GM12878 (cell line): ENCODE measurements at regions not wholly inside any gene's neighbourhood (a gene's known extent, or its start where the extent isn't known, plus 50 kb on each side); places are given as distances from the start of the nearest gene placed in this dataset.
A peak's percentile ranks its signal among the peaks of the same experiment; 100 is the strongest.

Source experiments
- BCL11A ChIP-seq: IDR thresholded peaks from 2 replicates; pipeline ENCODE4 v1.6.1; 2011; ENCODE audit warnings: low read depth, low read length
- BHLHE40 ChIP-seq, 2 experiments: fragments of 450-650 bp in 1 of 2; IDR thresholded peaks; 2 replicates each; pipeline ENCODE4 v1.6.1; 2011 to 2017; ENCODE audit warnings: low read depth in 2 of 2, borderline replicate concordance in 1 of 2, improper control_type of control experiment in 1 of 2, low read length in 1 of 2, mild to moderate bottlenecking in 1 of 2
- CEBPB ChIP-seq, 2 experiments: fragments of 150-350 bp in 1 of 2; IDR thresholded peaks; 2 replicates each; pipeline ENCODE4 v1.6.1; 2012 to 2014; ENCODE audit warnings: low read depth in 2 of 2, low read length in 2 of 2, borderline replicate concordance in 1 of 2, inconsistent platforms in 1 of 2
- MEF2A ChIP-seq: IDR thresholded peaks from 2 replicates; pipeline ENCODE4 v1.6.1; 2011; ENCODE audit warnings: low read depth, mild to moderate bottlenecking, low read length, moderate library complexity; ENCODE audit not compliant: insufficient read depth
- MEF2B ChIP-seq: fragments of 450-650 bp; IDR thresholded peaks from 2 replicates; pipeline ENCODE4 v1.6.1; 2018; ENCODE audit warnings: mild to moderate bottlenecking, moderate library complexity; ENCODE audit not compliant: partially characterized antibody, poor library complexity, severe bottlenecking
- TAF1 ChIP-seq: IDR thresholded peaks from 2 replicates; pipeline ENCODE4 v1.6.1; 2011; ENCODE audit warnings: mild to moderate bottlenecking, low read depth, low read length, borderline replicate concordance
- YY1 ChIP-seq: IDR thresholded peaks from 2 replicates; pipeline ENCODE4 v1.6.1; 2011; ENCODE audit warnings: low read depth, mild to moderate bottlenecking, low read length
- TF ChIP-seq, protein P1 (sequence below), 3 experiments: IDR thresholded peaks in 2 of 3; conservative IDR thresholded peaks in 1 of 3; 2 replicates each; pipeline ENCODE4 v1.5.1; 2011; ENCODE audit warnings: low read depth in 3 of 3, low read length in 3 of 3, mild to moderate bottlenecking in 3 of 3, control low read depth in 2 of 3, moderate library complexity in 2 of 3, inconsistent platforms in 1 of 3, mixed read lengths in 1 of 3; ENCODE audit not compliant: control insufficient read depth in 2 of 3, insufficient read depth in 1 of 3; ENCODE audit errors: extremely low read depth in 1 of 3
- TF ChIP-seq, protein P2 (sequence below): fragments of 150-350 bp; IDR thresholded peaks from 2 replicates; pipeline ENCODE4 v1.6.1; 2016; ENCODE audit warnings: low read depth, low read length
- TF ChIP-seq, protein P3 (sequence below): fragments of 450-650 bp; IDR thresholded peaks from 2 replicates; pipeline ENCODE4 v1.6.1; 2017; ENCODE audit warnings: mild to moderate bottlenecking, low read depth, inconsistent platforms; ENCODE audit not compliant: poor library complexity, severe bottlenecking
- TF ChIP-seq, protein P4 (sequence below): IDR thresholded peaks from 2 replicates; pipeline ENCODE4 v1.6.1; 2011; ENCODE audit warnings: borderline replicate concordance, low read depth, mild to moderate bottlenecking, moderate library complexity, mixed read lengths, low read length; ENCODE audit not compliant: insufficient read depth; ENCODE audit errors: extremely low read length
- TF ChIP-seq, protein P5 (sequence below): fragments of 450-650 bp; formaldehyde crosslinking; IDR thresholded peaks from 2 replicates; pipeline ENCODE4 v1.4.0; 2020; ENCODE audit warnings: mild to moderate bottlenecking, moderate library complexity
- TF ChIP-seq, protein P6 (sequence below): IDR thresholded peaks from 2 replicates; pipeline ENCODE4 v1.6.1; 2012; ENCODE audit warnings: mild to moderate bottlenecking, low read depth, low read length

DNA sequence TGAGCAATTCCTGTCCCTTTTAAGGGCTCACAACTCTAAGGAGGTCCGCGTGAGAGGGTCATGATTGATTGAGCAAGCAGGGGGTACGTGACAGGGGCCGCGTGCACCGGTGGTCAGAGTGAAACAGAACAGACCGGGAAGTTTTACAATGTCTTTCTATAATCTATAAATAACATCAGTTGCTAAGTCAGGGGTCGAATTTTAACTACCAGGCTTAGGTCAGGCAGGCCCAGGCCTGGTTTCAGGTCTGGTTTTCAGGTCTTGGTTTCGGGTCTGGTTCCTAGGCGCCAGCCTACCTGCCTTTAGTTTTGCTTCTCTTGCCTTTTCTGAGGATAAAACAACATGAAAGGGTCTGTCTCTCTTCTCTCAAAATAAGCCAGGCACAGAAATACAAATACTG lies 476.0 kb upstream of the CAMK1G start:
- TF ChIP-seq TAF1 (no peak), CEBPB (IDR thresholded peaks at IDR 0.05; ENCODE audit: borderline replicate concordance in 1 of 2, low read depth in 2 of 2, low read length in 2 of 2) (no peak), MEF2A (peak; percentile 87), BCL11A (no peak), MEF2B (no peak), BHLHE40 (IDR thresholded peaks at IDR 0.05; ENCODE audit: borderline replicate concordance in 1 of 2, low read depth in 2 of 2, low read length in 1 of 2) (0 out of 4 replicates have a peak, but pooled peaks of 1 of the 2 experiments have one; percentile 37), YY1 (no peak)
- TF ChIP-seq, protein P1, sequence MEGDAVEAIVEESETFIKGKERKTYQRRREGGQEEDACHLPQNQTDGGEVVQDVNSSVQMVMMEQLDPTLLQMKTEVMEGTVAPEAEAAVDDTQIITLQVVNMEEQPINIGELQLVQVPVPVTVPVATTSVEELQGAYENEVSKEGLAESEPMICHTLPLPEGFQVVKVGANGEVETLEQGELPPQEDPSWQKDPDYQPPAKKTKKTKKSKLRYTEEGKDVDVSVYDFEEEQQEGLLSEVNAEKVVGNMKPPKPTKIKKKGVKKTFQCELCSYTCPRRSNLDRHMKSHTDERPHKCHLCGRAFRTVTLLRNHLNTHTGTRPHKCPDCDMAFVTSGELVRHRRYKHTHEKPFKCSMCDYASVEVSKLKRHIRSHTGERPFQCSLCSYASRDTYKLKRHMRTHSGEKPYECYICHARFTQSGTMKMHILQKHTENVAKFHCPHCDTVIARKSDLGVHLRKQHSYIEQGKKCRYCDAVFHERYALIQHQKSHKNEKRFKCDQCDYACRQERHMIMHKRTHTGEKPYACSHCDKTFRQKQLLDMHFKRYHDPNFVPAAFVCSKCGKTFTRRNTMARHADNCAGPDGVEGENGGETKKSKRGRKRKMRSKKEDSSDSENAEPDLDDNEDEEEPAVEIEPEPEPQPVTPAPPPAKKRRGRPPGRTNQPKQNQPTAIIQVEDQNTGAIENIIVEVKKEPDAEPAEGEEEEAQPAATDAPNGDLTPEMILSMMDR (IDR thresholded peaks at IDR 0.05 in 2 of 3, conservative IDR thresholded peaks at IDR 0.05 in 1 of 3; ENCODE audit: control insufficient read depth in 2 of 3, extremely low read depth in 1 of 3, insufficient read depth in 1 of 3, low read depth in 3 of 3, low read length in 3 of 3): no peak
- TF ChIP-seq, protein P2, sequence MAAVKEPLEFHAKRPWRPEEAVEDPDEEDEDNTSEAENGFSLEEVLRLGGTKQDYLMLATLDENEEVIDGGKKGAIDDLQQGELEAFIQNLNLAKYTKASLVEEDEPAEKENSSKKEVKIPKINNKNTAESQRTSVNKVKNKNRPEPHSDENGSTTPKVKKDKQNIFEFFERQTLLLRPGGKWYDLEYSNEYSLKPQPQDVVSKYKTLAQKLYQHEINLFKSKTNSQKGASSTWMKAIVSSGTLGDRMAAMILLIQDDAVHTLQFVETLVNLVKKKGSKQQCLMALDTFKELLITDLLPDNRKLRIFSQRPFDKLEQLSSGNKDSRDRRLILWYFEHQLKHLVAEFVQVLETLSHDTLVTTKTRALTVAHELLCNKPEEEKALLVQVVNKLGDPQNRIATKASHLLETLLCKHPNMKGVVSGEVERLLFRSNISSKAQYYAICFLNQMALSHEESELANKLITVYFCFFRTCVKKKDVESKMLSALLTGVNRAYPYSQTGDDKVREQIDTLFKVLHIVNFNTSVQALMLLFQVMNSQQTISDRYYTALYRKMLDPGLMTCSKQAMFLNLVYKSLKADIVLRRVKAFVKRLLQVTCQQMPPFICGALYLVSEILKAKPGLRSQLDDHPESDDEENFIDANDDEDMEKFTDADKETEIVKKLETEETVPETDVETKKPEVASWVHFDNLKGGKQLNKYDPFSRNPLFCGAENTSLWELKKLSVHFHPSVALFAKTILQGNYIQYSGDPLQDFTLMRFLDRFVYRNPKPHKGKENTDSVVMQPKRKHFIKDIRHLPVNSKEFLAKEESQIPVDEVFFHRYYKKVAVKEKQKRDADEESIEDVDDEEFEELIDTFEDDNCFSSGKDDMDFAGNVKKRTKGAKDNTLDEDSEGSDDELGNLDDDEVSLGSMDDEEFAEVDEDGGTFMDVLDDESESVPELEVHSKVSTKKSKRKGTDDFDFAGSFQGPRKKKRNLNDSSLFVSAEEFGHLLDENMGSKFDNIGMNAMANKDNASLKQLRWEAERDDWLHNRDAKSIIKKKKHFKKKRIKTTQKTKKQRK: no peak
- TF ChIP-seq, protein P3, sequence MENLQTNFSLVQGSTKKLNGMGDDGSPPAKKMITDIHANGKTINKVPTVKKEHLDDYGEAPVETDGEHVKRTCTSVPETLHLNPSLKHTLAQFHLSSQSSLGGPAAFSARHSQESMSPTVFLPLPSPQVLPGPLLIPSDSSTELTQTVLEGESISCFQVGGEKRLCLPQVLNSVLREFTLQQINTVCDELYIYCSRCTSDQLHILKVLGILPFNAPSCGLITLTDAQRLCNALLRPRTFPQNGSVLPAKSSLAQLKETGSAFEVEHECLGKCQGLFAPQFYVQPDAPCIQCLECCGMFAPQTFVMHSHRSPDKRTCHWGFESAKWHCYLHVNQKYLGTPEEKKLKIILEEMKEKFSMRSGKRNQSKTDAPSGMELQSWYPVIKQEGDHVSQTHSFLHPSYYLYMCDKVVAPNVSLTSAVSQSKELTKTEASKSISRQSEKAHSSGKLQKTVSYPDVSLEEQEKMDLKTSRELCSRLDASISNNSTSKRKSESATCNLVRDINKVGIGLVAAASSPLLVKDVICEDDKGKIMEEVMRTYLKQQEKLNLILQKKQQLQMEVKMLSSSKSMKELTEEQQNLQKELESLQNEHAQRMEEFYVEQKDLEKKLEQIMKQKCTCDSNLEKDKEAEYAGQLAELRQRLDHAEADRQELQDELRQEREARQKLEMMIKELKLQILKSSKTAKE: no peak
- TF ChIP-seq, protein P4, sequence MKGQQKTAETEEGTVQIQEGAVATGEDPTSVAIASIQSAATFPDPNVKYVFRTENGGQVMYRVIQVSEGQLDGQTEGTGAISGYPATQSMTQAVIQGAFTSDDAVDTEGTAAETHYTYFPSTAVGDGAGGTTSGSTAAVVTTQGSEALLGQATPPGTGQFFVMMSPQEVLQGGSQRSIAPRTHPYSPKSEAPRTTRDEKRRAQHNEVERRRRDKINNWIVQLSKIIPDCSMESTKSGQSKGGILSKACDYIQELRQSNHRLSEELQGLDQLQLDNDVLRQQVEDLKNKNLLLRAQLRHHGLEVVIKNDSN: no peak
- TF ChIP-seq, protein P5, sequence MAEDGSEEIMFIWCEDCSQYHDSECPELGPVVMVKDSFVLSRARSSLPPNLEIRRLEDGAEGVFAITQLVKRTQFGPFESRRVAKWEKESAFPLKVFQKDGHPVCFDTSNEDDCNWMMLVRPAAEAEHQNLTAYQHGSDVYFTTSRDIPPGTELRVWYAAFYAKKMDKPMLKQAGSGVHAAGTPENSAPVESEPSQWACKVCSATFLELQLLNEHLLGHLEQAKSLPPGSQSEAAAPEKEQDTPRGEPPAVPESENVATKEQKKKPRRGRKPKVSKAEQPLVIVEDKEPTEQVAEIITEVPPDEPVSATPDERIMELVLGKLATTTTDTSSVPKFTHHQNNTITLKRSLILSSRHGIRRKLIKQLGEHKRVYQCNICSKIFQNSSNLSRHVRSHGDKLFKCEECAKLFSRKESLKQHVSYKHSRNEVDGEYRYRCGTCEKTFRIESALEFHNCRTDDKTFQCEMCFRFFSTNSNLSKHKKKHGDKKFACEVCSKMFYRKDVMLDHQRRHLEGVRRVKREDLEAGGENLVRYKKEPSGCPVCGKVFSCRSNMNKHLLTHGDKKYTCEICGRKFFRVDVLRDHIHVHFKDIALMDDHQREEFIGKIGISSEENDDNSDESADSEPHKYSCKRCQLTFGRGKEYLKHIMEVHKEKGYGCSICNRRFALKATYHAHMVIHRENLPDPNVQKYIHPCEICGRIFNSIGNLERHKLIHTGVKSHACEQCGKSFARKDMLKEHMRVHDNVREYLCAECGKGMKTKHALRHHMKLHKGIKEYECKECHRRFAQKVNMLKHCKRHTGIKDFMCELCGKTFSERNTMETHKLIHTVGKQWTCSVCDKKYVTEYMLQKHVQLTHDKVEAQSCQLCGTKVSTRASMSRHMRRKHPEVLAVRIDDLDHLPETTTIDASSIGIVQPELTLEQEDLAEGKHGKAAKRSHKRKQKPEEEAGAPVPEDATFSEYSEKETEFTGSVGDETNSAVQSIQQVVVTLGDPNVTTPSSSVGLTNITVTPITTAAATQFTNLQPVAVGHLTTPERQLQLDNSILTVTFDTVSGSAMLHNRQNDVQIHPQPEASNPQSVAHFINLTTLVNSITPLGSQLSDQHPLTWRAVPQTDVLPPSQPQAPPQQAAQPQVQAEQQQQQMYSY: no peak
- TF ChIP-seq, protein P6, sequence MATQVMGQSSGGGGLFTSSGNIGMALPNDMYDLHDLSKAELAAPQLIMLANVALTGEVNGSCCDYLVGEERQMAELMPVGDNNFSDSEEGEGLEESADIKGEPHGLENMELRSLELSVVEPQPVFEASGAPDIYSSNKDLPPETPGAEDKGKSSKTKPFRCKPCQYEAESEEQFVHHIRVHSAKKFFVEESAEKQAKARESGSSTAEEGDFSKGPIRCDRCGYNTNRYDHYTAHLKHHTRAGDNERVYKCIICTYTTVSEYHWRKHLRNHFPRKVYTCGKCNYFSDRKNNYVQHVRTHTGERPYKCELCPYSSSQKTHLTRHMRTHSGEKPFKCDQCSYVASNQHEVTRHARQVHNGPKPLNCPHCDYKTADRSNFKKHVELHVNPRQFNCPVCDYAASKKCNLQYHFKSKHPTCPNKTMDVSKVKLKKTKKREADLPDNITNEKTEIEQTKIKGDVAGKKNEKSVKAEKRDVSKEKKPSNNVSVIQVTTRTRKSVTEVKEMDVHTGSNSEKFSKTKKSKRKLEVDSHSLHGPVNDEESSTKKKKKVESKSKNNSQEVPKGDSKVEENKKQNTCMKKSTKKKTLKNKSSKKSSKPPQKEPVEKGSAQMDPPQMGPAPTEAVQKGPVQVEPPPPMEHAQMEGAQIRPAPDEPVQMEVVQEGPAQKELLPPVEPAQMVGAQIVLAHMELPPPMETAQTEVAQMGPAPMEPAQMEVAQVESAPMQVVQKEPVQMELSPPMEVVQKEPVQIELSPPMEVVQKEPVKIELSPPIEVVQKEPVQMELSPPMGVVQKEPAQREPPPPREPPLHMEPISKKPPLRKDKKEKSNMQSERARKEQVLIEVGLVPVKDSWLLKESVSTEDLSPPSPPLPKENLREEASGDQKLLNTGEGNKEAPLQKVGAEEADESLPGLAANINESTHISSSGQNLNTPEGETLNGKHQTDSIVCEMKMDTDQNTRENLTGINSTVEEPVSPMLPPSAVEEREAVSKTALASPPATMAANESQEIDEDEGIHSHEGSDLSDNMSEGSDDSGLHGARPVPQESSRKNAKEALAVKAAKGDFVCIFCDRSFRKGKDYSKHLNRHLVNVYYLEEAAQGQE: no peak
